ENCODE measurements at regions not wholly inside any gene's neighbourhood (a gene's known extent, or its start where the extent isn't known, plus 50 kb on each side); places are given as distances from the start of the nearest gene placed in this dataset.

DNA sequence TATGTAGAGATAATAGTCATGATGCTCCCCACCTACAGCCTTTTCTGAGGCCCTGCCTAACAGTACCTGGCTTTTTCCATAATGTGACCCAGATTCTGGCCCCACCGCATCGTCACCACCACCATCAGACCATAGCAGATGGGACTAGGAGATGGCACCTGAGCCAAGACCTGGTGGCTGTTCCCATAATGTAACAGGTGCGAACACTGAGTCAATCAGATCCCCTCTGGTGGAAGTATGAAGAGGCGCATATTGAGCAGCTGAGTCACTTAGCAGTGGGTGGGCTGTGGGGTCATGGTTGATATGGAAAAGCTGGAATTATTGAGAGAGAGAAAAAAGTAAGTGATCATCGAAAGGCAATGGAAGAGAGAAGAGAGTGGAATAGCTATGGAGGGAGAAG lies 578.0 kb upstream of the CADM1 start:
- TF ChIP-seq RAD21 (IDR thresholded peaks at IDR 0.05; ENCODE audit: low read depth), result no peak
- TF ChIP-seq EP300 (IDR thresholded peaks at IDR 0.05; ENCODE audit: borderline replicate concordance), result no peak
- TF ChIP-seq CEBPB (IDR thresholded peaks at IDR 0.05), result no peak
- TF ChIP-seq, protein P1, sequence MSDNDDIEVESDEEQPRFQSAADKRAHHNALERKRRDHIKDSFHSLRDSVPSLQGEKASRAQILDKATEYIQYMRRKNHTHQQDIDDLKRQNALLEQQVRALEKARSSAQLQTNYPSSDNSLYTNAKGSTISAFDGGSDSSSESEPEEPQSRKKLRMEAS (IDR thresholded peaks at IDR 0.05), result no peak
- TF ChIP-seq, protein P2, sequence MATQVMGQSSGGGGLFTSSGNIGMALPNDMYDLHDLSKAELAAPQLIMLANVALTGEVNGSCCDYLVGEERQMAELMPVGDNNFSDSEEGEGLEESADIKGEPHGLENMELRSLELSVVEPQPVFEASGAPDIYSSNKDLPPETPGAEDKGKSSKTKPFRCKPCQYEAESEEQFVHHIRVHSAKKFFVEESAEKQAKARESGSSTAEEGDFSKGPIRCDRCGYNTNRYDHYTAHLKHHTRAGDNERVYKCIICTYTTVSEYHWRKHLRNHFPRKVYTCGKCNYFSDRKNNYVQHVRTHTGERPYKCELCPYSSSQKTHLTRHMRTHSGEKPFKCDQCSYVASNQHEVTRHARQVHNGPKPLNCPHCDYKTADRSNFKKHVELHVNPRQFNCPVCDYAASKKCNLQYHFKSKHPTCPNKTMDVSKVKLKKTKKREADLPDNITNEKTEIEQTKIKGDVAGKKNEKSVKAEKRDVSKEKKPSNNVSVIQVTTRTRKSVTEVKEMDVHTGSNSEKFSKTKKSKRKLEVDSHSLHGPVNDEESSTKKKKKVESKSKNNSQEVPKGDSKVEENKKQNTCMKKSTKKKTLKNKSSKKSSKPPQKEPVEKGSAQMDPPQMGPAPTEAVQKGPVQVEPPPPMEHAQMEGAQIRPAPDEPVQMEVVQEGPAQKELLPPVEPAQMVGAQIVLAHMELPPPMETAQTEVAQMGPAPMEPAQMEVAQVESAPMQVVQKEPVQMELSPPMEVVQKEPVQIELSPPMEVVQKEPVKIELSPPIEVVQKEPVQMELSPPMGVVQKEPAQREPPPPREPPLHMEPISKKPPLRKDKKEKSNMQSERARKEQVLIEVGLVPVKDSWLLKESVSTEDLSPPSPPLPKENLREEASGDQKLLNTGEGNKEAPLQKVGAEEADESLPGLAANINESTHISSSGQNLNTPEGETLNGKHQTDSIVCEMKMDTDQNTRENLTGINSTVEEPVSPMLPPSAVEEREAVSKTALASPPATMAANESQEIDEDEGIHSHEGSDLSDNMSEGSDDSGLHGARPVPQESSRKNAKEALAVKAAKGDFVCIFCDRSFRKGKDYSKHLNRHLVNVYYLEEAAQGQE (IDR thresholded peaks at IDR 0.05; ENCODE audit: low read depth), result no peak
- TF ChIP-seq CREB1 (IDR thresholded peaks at IDR 0.05; ENCODE audit: low read depth), result no peak
- no peak for TF ChIP-seq TEAD4 (IDR thresholded peaks at IDR 0.05)
- no peak for TF ChIP-seq EGR1 (IDR thresholded peaks at IDR 0.05)
- TF ChIP-seq YY1 (IDR thresholded peaks at IDR 0.05; ENCODE audit: low read depth), result no peak
- TF ChIP-seq NFIC (IDR thresholded peaks at IDR 0.05), result no peak
- no peak for TF ChIP-seq ZBTB7A (IDR thresholded peaks at IDR 0.05; ENCODE audit: low read depth)
- TF ChIP-seq, protein P3, sequence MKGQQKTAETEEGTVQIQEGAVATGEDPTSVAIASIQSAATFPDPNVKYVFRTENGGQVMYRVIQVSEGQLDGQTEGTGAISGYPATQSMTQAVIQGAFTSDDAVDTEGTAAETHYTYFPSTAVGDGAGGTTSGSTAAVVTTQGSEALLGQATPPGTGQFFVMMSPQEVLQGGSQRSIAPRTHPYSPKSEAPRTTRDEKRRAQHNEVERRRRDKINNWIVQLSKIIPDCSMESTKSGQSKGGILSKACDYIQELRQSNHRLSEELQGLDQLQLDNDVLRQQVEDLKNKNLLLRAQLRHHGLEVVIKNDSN (IDR thresholded peaks at IDR 0.05), result no peak

All from Ishikawa (cell line).